ENCODE measurements at regions not wholly inside any gene's neighbourhood (a gene's known extent, or its start where the extent isn't known, plus 50 kb on each side); places are given as distances from the start of the nearest gene placed in this dataset.

DNA sequence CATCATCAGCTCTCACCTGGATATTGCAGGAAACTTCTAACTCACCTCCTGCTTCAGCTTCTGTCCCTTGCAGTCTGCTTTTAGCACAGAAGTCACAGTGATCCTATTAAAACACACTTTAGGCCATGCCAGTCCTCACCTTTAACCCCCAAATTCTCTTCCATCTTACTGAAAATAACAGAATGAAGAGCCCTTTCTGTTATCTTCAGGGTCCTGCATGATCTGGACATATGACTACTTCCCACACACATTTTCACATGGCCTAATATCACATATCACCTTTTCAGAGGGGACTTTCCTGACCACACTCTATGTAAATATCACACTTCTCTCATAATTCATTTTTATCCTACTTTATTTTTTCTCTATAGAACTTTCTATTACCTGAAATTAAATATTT is 550.6 kb upstream of the CLINT1 start:
- Histone ChIP-seq H3K27ac (replicated peaks) (no peak overlapping the region), H3K9me3 (replicated peaks) (peaks cover 6% of the 10 kb centered on the region), H3K4me3 (no peak overlapping the region), H3K4me1 (peaks cover 7% of the 10 kb centered on the region), H3K27me3 (ENCODE audit: low read depth) (no peaks in the 10 kb centered on the region), H3K36me3 (no peaks in the 10 kb centered on the region)
- DNase-seq, result no peak
- TF ChIP-seq, protein P1, sequence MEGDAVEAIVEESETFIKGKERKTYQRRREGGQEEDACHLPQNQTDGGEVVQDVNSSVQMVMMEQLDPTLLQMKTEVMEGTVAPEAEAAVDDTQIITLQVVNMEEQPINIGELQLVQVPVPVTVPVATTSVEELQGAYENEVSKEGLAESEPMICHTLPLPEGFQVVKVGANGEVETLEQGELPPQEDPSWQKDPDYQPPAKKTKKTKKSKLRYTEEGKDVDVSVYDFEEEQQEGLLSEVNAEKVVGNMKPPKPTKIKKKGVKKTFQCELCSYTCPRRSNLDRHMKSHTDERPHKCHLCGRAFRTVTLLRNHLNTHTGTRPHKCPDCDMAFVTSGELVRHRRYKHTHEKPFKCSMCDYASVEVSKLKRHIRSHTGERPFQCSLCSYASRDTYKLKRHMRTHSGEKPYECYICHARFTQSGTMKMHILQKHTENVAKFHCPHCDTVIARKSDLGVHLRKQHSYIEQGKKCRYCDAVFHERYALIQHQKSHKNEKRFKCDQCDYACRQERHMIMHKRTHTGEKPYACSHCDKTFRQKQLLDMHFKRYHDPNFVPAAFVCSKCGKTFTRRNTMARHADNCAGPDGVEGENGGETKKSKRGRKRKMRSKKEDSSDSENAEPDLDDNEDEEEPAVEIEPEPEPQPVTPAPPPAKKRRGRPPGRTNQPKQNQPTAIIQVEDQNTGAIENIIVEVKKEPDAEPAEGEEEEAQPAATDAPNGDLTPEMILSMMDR (IDR thresholded peaks at IDR 0.05; ENCODE audit: borderline replicate concordance), result no peak
- intact Hi-C loops (cut with micrococcal nuclease), result no loop called here

DNA sequence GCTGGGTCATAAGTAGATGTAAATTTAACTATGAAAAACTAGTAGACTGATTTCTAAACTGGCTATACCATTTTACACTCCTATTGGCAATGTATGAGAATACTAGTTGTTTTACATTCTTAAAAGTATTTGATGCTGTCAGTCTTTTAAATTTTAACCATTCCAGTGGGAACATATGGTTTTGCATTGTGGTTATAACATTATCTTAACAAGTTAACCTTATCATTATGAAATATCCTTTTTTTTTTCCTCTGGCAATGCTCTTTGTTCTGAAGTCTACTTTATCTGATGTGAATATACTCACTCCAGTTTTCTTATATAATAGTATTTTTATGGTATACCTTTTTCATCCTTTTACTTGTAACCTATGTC is 548.9 kb upstream of the CLINT1 start:
- intact Hi-C loops (cut with micrococcal nuclease), result no loop called here
- no peaks in the 10 kb centered on the region for H3K4me1 ChIP-seq
- TF ChIP-seq, protein P1 (IDR thresholded peaks at IDR 0.05; ENCODE audit: borderline replicate concordance), result no peak
- no peak overlapping the region for H3K27ac ChIP-seq (replicated peaks)
- H3K9me3 ChIP-seq (replicated peaks), result peaks cover 22% of the 10 kb centered on the region
- no peaks in the 10 kb centered on the region for H3K36me3 ChIP-seq
- DNase-seq, result no peak
- no peak overlapping the region for H3K4me3 ChIP-seq
- H3K27me3 ChIP-seq (ENCODE audit: low read depth), result no peaks in the 10 kb centered on the region

DNA sequence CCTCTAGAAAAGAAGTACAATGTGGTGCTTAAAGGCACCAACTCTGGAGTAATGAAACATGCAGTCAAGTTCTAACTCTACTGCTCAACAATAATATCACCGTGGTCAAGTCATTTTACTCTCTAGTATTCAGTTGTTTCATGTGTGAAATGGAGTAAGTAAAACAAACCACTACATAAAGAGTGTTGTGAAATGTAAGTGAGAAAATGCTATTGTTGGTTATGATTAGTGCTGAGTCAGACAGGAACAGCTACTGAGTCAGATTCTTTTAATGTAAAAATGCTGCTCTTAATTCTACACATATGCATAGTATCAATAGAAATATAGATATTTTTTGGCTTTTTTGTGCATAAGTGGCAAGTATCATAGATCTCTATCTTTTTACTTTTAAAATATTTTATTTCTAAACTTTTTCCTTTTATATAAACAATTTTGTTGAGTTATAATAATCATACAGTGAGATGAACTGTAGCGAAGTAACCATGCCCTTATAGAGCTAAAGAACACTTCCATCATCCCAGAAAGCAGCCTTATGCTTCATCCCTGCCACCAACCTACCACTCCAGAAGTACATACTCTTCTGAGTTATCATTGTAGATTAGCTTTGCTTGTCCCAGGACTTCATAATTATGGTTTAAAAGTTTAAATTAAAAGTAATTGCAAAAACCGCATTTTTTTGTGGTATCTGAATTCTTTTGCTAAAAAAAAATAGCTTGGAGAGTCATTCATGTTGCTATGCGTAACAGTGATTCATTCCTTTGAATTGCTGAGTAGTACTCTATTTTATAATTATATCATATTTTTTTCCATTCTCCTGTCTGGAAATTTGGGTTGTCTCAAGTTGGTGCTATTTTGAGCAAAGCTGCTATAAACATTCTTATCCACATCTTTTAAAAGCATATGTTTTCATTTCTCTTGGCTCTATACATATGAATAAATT is 548.2 kb upstream of the CLINT1 start:
- Histone ChIP-seq H3K9me3 (replicated peaks) (peaks cover 28% of the 10 kb centered on the region), H3K27me3 (ENCODE audit: low read depth) (no peaks in the 10 kb centered on the region), H3K36me3 (no peaks in the 10 kb centered on the region), H3K4me3 (no peak overlapping the region), H3K27ac (replicated peaks) (no peak overlapping the region), H3K4me1 (no peaks in the 10 kb centered on the region)
- no peak for DNase-seq
- intact Hi-C loops (cut with micrococcal nuclease), result no loop called here
- TF ChIP-seq, protein P1 (IDR thresholded peaks at IDR 0.05; ENCODE audit: borderline replicate concordance), result no peak

DNA sequence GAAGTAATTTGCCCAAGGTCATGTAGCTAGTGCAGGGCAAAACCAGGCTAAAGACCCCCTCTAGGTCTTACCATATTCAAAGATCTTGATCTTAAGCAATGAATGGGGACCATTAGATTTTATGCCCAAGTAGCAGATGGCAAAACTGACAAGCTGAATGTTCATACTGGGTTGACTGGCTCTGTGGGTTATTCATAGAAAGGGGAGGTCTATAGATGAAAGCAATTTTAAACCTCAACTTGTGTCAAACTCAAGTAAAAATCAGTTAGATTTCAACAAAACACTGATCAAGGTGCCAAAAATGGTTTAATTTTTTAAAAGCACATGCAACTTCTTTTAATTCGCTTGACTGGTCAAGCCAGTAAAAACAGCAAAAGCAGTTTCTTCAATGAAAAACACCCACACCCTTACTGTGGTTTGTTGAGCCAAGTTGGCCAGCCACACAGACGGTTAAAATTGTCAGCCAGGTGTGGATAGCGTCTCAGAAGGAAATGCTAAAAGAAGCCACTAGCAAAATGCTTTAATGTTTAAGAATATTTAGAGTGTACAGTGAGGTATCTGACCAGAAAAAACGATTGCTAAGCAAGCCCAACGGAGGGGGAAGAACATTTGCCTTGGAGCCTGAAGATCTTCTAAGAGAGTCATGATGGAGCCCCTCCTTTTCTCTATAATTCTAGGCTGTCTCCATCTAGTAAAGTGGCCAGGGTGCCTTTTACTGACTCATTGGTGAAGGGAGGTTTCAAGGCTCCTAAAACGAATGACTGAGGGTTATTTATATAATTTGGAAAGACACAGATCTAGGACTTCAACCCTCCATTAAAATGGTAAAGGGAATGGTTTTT is 539.6 kb upstream of the CLINT1 start:
- Histone ChIP-seq H3K27me3 (ENCODE audit: low read depth) (no peaks in the 10 kb centered on the region), H3K36me3 (no peaks in the 10 kb centered on the region), H3K27ac (replicated peaks) (no peak overlapping the region), H3K9me3 (replicated peaks) (peaks cover 14% of the 10 kb centered on the region), H3K4me3 (no peak overlapping the region), H3K4me1 (no peaks in the 10 kb centered on the region)
- intact Hi-C loops (cut with micrococcal nuclease), result no loop called here
- TF ChIP-seq, protein P1 (IDR thresholded peaks at IDR 0.05; ENCODE audit: borderline replicate concordance), result no peak
- DNase-seq, result no peak

DNA sequence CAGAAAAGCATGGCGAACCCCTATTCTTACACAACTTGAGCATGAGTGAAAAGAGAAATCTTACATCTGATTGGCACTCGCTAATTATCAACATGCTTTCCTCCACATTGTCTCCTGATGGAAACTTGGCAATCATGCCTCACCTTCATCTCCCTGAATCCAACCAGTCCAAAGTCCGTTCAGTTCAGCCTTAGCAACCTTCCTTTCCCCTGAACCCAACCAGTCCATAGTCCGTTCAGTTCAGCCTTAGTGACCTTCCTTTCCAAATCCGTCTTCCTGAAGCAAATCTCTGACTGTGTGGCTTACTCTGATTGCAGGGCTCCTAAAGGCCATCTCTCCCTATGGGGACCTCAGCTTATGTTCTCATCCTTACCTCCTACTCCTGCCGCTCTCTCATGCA is 538.3 kb upstream of the CLINT1 start:
- intact Hi-C loops (cut with micrococcal nuclease), result no loop called here
- Histone ChIP-seq H3K36me3 (no peaks in the 10 kb centered on the region), H3K27me3 (ENCODE audit: low read depth) (no peaks in the 10 kb centered on the region), H3K27ac (replicated peaks) (no peak overlapping the region), H3K9me3 (replicated peaks) (peaks cover under 1% of the 10 kb centered on the region), H3K4me3 (no peak overlapping the region), H3K4me1 (no peaks in the 10 kb centered on the region)
- no peak for DNase-seq
- TF ChIP-seq, protein P1 (IDR thresholded peaks at IDR 0.05; ENCODE audit: borderline replicate concordance), result no peak

All from left ventricle myocardium inferior (tissue), 1 donor.